H54 (cell line): ENCODE measurements at regions not wholly inside any gene's neighbourhood (a gene's known extent, or its start where the extent isn't known, plus 50 kb on each side); places are given as distances from the start of the nearest gene placed in this dataset.

Source experiments
- DNase-seq: peaks from one replicate; pipeline ENCODE4 v3.0.0; 2011; ENCODE audit warnings: low spot score, mixed read lengths; ENCODE audit not compliant: insufficient read length
- FAIRE-seq: peaks from 3 replicates; lab custom pipeline; 2011; peaks lifted over from hg19 to GRCh38; lab: Jason Lieb, UNC
- POLR2A ChIP-seq: IDR thresholded peaks from 2 replicates; pipeline ENCODE4 v1.6.1; 2011; ENCODE audit warnings: low read depth, mild to moderate bottlenecking, low read length

DNA sequence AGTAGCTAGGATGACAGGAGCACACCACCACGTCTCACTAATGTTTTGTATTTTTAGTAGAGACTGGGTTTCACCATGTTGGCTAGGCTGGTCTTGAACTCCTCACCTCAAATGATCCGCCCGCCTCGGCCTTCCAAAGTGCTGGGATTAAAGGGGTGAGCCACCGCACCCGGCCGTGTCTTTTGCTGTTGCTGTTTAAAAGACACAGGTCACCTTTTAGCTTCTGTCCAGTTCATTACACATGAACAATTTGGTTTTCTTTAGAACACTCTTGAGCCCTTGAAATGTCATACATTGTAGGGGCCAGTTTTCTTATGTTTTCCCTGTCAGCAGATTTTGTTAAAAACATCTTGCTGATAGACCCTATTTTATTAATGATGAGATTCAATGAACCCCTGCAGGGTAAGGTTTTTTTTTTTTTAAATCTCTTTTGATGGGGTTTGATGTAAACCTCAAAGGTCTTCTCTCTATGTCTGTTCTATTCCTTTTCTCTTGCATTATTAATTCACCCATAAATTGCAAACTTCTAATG is 61.0 kb upstream of the AGPS start:
- FAIRE-seq: no peak
- TF ChIP-seq POLR2A: no peak

DNA sequence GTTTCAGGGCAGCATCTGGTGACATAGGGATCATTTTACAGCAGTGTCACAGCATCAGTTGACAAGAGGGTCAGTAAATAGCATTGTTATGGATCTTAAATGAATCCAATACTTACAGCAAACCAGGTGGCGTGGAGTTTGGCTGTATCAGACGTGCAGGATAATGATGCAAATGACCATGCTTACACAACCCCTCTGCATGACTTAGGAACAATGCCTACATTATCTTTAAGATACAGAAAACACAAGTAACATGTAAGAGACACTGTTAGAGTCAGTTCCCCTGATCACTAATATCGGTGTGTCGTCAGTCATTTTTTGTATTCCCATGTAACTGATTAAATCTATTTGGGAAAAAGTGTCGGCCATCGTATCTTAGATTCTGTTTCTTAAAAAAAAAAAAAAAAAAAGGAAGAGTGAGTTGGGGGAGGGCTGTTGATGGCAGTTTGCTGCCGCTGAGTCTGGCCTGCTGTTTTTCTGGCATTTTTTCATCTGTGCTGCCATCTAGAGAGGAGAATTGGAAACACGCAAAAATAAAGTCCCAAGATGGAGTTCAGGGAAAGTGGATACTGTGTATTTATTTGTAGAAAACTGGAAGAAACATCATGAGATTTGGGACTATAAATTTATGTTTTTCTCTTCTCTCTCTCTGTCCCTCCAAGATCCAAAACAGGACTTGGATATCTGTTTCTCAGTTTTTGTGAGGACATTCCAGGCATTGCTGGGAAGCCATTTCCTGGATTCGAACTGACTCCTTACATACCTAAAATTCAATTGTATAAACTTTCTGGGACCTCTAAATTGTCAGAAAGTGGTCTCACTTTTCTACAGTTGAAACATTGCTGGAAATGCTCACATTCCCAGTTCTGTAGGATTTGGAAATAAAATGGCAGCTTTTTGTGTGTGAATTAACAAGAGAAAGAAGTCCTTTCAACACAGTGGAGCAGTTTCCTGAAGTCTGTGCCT is 60.3 kb upstream of the AGPS start:
- peak; percentile 15 for DNase-seq
- FAIRE-seq: peak; percentile 74
- no peak for TF ChIP-seq POLR2A

More for the DNA sequence above, 61.0 kb upstream of the AGPS start:
- DNase-seq: no peak

DNA sequence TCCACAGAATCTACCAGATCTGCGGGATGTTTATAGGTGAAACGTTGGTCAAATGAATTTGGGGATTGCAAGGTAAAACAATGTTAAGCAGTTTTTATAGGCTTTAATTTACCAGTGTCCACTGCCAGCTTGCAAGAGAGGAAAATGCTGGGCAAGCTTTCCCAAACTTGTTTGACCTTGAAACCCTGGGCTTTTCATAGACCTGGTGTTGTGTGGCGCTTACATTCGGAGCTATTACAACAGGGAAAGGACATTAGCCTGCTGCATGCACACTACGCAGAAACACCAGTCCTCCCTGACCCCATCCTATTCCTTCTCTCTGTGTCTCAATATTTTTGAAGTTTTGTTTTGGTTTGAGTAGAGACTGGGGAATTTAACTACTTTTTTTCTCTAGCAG is 59.6 kb upstream of the AGPS start:
- DNase-seq (no peak), FAIRE-seq (no peak)
- no peak for TF ChIP-seq POLR2A

DNA sequence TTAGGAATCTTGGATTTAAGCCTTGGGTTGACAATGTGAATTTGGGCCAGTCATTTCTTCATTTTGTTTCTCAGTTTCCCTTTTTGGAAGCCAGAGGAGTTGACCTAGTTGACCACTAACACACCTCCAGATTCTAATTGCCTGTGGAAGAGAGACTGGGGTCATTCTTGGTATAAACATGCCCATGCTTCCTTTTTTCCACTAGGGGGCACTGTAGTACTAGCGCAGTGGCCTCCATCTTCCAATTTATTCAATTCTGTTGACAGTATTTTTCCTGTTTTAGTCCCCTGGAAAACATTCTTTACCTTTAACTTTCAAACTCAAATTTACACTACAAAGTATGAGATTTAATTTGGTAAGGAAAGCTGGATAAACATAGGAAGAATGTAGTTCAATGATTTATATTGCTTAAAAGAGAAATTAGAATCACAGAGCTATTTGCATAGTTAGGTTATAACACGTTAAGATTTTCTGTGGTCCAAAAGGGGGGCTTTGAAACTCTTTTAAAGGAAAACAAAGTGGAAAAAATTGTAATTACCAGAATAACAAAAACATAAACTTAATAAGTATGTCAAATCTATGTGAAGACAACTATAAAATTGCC is 57.5 kb upstream of the AGPS start:
- TF ChIP-seq POLR2A: no peak
- DNase-seq (peak; percentile 9), FAIRE-seq (peak; percentile 84)

DNA sequence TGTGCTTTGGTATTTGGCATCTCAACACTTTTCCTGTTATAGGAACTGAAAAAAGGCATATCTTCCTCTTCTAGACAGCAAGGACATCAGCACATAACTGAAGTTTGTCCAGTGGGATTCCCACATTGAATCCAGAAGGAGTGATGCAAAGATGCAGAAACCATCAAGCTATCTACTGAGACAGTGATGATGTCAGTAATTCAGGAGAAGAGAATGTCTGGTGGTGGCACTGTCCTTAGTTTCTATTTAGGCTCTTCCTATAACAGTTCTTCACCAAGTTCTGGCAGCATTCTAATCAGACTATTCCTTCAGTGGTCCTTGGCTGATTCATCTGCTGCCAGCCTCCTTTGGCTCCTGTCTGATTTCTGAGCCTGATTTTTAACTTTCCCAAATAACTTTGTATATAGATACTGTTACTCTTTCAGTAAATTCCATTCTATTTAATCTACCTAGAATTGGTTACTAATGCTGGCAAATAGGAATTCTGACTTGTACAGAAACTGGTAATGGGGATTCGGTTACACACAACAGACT is 56.6 kb upstream of the AGPS start:
- no peak for DNase-seq
- TF ChIP-seq POLR2A: no peak
- FAIRE-seq: peak; percentile 50

DNA sequence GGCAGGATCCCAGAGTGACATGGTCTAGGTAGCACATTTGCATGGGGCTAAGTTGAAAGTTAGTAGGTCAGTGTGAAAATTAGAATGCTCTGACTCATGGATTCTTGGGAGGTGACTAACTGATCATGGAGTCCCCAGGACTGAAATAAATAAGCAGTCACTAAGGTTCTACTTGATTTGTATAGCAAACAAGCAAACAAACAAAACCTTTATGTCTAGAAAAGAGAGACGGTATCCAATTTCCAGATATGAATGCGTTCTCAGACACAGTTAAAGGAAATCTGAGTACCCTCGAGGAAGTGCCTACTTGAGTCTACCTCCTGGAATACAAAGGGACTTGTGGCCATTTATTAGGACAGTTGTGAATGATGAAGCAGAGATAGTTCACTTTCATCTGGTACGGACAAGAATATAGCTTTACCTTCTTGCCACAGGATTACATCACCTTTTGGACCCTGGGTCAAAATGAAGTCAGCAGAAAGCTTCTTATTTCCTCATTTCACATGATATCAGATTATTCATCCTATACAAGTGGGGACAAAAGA is 54.3 kb upstream of the AGPS start:
- FAIRE-seq: peak; percentile 99
- DNase-seq: peak; percentile 9

DNA sequence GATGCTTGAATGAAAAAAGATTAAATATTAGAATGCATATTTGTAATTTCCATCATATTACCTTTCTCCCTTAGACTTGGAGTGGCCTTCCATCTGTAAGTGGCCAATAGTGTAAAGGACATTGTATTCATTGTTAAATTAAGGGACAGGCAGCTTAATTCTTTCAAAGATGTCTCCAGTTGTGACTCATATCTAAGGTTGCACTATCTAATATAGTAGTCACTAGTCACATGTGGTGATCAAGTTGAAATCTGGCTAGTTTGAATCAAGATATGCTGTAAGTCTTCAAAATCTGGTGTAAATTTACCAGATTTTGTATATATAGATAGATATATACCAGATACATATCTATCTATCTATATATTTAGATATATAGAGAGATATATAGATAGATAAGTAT is 52.4 kb upstream of the AGPS start:
- no peak for DNase-seq
- FAIRE-seq: no peak
- TF ChIP-seq POLR2A: no peak

More for the DNA sequence above, 54.3 kb upstream of the AGPS start:
- TF ChIP-seq POLR2A: no peak

DNA sequence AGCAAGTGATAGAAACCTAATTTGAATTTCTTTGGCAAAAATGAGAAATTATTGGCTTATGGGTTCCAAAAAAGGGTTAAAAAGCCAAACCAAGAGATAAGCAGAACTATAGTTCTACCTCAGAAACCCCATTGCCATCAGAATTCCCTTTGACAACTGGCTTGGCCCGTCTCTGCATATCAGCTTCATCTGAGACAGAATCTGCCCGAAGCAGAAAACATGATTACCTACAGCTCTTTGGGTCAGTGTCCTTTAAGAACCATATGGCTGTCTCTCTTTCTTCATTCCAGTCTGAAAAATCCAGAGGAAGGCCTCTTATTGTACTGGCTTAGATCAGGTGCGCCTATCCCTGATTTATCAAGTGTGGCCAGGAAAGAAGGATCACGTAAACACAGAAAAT is 49.8 kb upstream of the AGPS start:
- DNase-seq: no peak
- no peak for TF ChIP-seq POLR2A
- no peak for FAIRE-seq
